ENCODE measurements at regions not wholly inside any gene's neighbourhood (a gene's known extent, or its start where the extent isn't known, plus 50 kb on each side); places are given as distances from the start of the nearest gene placed in this dataset.
"Not testable (repeated sequence)": the region's sequence is repeated elsewhere in the genome, so short reads cannot be mapped to it uniquely, and the experiment has no call there.

DNA sequence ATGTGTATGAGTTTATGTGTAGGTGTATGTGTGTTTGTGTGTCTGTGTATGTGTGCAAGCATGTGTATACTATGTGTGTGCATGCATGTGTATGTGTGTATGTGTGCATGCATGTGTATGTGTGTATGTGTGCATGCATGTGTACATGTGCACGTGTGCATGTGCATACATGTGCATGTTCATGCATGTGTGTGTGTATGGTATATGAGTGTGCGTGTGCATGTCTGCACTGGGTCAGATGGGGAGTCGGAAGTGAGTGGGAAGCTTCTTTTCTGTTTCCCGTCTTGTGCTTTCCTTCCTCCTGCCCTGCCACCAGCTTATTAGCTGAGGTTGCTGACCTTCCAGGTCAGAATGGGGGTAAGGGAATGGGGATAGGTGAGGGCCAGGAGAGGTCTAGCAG lies 174.7 kb downstream of the MAP2K4 start:
- Mint-ChIP-seq H3K4me3 (no peak overlapping the region), H3K4me1 (no peaks in the 10 kb centered on the region), H3K9me3 (peaks cover 3% of the 10 kb centered on the region), H3K27ac (no peak overlapping the region), H3K27me3 (no peaks in the 10 kb centered on the region), H3K36me3 (no peaks in the 10 kb centered on the region)
- CTCF ChIA-PET, result no interaction called here
- no peak for DNase-seq

DNA sequence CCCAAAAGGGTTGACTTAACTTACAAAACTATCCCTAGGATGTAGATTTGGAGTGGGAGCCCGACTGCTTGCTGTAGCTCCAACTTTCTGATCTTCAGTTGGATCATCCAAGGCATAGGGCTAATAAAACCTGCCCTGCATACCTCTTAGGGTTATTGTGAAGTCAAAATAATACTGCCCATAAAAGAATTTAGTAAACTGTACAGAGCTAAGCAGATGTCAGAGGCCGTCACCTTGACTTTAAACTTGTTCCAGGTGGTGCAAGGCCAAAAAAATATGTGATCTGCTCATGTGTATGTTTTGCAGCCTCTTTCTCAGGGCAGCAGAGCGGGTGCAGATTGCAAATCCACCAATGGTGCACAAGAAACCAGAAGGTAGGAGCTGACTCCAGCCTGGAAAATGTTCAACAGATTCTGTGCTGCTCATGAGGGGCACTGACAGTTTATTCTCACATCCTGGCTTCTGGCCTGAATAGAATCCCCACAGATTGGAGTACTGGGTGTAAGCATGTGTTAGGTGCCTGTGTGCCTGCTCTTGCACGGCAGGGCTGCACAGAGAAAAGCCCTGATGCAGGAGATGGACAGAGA lies 180.7 kb downstream of the MAP2K4 start:
- Mint-ChIP-seq H3K4me3 (no peak overlapping the region), H3K36me3 (no peaks in the 10 kb centered on the region), H3K27me3 (no peaks in the 10 kb centered on the region), H3K9me3 (peaks cover 2% of the 10 kb centered on the region), H3K27ac (no peak overlapping the region), H3K4me1 (no peaks in the 10 kb centered on the region)
- no peak for DNase-seq
- CTCF ChIA-PET, result no interaction called here

DNA sequence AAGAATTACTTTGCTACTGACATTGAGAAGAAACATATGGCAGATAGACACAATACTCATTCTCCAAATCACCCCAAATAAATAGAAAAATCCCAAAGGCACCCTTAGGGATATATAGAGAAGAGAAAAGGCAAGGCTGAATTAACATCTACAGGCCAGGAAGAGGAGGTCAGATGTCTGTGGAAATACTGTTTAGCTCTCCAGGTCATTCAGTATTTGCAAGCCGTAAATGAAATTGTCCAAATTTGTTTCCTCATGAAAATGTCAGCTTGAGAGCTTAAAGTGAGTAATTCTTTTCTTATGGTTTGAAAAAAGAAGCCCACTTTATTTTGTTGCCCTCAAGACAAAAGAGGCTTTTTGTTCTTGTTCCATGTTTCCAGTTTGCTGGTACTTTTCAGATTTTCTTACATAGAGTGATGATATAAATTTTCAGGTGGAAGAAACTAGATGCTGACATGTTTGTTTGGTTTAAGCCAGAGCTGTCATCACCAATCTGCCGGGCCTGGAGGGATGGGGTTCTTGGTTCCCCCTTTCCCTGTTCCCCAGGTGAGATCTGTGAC lies 189.0 kb downstream of the MAP2K4 start:
- CTCF ChIA-PET, result no interaction called here
- H3K36me3 Mint-ChIP-seq, result no peaks in the 10 kb centered on the region

DNA sequence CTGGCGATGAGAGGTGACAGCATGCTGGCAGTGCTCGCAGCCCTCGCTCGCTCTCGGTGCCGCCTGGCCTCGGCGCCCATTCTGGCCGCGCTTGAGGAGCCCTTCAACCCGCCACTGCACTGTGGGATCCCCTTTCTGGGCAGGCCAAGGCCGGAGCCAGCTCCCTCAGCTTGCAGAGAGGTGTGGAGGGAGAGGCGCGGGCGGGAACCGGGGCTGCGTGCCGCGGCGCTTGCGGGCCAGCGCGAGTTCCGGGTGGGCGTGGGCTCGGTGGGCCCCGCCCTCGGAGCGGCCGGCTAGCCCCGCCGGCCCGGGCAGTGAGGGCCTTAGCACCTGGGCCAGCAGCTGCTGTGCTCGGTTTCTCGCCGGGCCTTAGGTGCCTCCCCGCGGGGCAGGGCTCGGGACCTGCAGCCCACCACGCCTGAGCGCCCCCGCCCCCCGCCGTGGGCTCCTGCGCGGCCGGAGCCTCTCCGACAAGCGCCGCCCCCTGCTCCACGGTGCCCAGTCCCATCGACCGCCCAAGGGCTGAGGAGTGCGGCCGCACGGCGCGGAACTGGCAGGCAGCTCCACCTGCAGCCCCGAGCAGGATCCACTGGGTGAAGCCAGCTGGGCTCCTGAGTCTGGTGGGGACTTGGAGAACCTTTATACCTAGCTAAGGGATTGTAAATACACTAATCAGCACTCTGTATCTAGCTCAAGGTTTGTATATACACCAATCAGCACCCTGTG lies 200.2 kb downstream of the MAP2K4 start:
- not testable (repeated sequence) for H3K4me3 Mint-ChIP-seq

More for the DNA sequence above, 189.0 kb downstream of the MAP2K4 start:
- Mint-ChIP-seq H3K27ac (no peak overlapping the region), H3K4me1 (no peaks in the 10 kb centered on the region), H3K27me3 (no peaks in the 10 kb centered on the region), H3K9me3 (peaks cover 2% of the 10 kb centered on the region), H3K4me3 (no peak overlapping the region)
- DNase-seq, result no peak

DNA sequence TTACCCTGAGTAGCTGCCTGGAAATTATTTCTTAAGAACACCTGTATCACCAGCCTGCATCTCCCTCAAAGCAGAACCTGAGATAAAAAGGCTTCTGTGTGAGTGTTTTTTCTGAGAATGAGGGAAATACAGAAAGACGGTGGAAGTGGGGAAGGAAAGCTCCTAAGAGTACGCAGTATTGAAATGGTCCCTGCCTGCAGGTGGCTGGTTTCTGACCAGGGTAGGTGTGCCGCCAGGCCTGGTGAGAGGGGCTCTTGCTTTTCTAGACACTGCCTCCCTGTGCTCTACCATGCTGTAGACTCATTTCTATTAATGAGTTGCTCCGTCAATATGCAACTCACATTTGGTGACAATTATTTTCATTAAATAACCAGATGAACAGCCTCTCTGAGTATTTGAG lies 201.7 kb downstream of the MAP2K4 start:
- peaks cover 15% of the 10 kb centered on the region for H3K9me3 Mint-ChIP-seq
- H3K4me3 Mint-ChIP-seq, result no peak overlapping the region
- no peaks in the 10 kb centered on the region for H3K27me3 Mint-ChIP-seq

More for the DNA sequence above, 200.2 kb downstream of the MAP2K4 start:
- DNase-seq, H3K27ac Mint-ChIP-seq, CTCF ChIA-PET, H3K4me1 Mint-ChIP-seq, H3K27me3 Mint-ChIP-seq, H3K36me3 Mint-ChIP-seq: not testable (repeated sequence)
- H3K9me3 Mint-ChIP-seq, result peaks cover 12% of the 10 kb centered on the region

DNA sequence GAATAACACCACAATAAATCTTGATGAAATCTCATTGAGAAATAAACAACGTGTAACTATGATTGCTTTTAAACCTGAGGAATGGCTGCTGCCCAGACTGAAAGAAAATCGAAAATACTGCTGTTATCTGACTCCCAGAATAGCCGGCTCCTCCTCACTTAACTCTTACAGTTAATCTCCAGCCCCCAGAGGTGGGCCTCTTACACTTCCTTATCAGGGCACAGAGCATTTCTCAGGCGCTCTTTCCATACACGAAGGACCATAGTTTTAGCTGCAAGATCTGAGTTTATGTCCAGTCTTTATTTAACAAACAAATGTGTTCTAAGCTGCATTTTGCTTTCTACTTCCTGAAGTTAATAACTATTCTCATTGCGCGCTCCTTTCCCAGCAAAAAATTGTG lies 206.9 kb downstream of the MAP2K4 start:
- Mint-ChIP-seq H3K36me3 (no peaks in the 10 kb centered on the region), H3K4me3 (no peak overlapping the region), H3K27me3 (no peaks in the 10 kb centered on the region), H3K9me3 (peaks cover 7% of the 10 kb centered on the region), H3K4me1 (no peaks in the 10 kb centered on the region), H3K27ac (no peak overlapping the region)
- CTCF ChIA-PET, result no interaction called here
- no peak for DNase-seq

More for the DNA sequence above, 201.7 kb downstream of the MAP2K4 start:
- DNase-seq, result no peak
- no peaks in the 10 kb centered on the region for H3K36me3 Mint-ChIP-seq
- H3K4me1 Mint-ChIP-seq, result no peaks in the 10 kb centered on the region
- H3K27ac Mint-ChIP-seq, result no peak overlapping the region
- CTCF ChIA-PET, result no interaction called here

DNA sequence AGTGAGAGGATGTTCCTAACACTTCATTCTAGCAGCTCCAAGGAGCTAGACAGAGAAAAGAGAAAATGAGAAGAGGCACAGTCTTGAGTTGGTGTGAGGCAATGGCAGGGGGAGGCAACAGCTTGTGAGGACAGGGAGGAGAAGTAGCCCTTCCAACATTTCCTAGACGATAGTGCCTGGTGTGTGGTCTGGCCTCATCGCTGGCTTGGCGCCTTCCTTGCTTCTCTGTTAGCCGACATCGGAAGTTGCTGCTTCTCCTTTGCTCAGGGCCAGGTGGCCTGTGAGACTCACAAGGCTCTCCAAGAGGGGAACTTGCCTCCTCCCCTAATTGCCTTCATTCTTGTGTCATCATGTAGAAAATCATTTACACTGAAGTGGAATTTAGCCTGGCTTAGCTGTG lies 208.7 kb downstream of the MAP2K4 start:
- H3K36me3 Mint-ChIP-seq, result no peaks in the 10 kb centered on the region
- no peak overlapping the region for H3K27ac Mint-ChIP-seq
- CTCF ChIA-PET, result no interaction called here
- H3K27me3 Mint-ChIP-seq, result no peaks in the 10 kb centered on the region
- no peak overlapping the region for H3K4me3 Mint-ChIP-seq
- H3K4me1 Mint-ChIP-seq, result no peaks in the 10 kb centered on the region
- peaks cover 9% of the 10 kb centered on the region for H3K9me3 Mint-ChIP-seq
- DNase-seq, result no peak

DNA sequence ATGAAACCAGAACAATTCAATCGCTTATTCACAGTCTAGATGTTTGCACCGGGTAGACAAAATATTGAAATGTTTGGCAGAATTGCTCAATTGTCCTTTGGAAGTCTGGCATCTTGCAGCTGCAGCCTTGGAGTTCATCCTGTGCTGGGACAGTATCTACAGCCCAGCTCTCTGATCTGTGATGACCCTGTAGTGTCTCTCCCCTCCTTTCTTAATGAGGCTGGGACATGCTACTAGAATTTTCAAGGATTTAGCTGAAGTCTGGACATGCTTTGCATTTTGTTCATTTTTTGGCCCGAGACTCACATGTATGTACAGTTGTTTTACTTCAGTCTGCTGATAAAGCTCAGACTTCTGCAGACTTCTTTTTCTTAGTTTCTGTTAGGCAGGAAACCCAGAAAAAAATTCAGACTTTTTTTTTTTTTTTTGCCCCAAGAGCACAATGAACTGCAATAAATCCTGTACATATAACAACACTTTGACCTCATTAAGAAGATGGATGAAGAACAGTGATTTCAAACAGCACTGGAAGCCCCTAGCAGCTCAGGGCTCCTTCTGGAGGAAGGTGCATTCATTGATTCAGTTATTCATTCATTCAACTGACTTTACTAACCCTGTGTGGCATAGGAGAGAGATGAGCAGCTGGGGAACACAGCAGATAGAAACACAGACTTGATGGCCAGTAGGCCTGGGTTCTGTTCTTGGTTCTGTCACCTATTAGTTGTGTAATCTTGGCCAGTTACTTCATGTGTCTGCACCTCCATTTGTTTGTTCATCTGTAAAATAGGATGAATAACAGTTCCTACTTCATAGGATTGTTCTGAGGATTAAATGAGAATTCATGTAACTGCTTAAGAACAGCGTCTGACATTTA lies 210.0 kb downstream of the MAP2K4 start:
- no peaks in the 10 kb centered on the region for H3K36me3 Mint-ChIP-seq
- H3K4me3 Mint-ChIP-seq, result no peak overlapping the region
- no peaks in the 10 kb centered on the region for H3K4me1 Mint-ChIP-seq
- no peak for DNase-seq
- CTCF ChIA-PET, result no interaction called here
- H3K27ac Mint-ChIP-seq, result no peak overlapping the region
- H3K27me3 Mint-ChIP-seq, result no peaks in the 10 kb centered on the region
- peaks cover 10% of the 10 kb centered on the region for H3K9me3 Mint-ChIP-seq

DNA sequence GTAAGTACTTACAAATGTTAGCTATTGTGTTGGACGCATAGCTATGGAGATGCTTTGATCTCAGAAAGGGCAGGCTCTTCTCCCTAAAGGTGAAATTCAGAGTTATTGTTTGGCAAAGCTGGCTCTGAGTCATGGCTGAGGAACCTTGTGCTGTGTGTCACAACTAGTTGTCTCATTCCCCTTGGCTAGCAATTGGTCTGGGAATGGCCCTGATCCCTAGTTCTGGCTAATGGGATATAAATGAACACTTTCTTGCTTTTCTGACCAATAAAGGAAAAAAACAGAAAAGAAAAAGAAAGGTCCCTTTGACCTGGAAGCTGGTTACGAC lies 210.6 kb downstream of the MAP2K4 start:
- CTCF ChIA-PET, result no interaction called here
- Mint-ChIP-seq H3K36me3 (no peaks in the 10 kb centered on the region), H3K27me3 (no peaks in the 10 kb centered on the region), H3K4me1 (no peaks in the 10 kb centered on the region), H3K27ac (no peak overlapping the region), H3K9me3 (peaks cover 8% of the 10 kb centered on the region), H3K4me3 (no peak overlapping the region)
- DNase-seq, result no peak

DNA sequence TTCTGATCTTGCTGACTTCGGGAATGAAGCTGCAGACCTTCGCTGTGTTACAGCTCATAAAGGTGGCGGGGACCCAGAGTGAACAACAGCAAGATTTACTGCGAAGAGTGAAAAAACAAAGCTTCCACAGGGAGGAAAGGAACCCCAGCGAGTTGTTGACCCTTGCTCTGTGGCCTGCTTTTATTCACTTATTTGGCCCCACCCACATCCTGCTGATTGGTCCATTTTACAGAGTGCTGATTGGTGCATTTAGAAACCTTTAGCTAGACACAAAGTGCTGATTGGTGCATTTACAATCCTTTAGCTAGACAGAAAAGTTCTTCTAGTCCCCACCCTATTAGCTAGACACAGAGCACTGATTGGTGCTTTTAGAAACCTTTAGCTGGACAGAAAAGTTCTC lies 218.3 kb downstream of the MAP2K4 start:
- H3K27ac Mint-ChIP-seq, H3K9me3 Mint-ChIP-seq, H3K4me1 Mint-ChIP-seq, H3K36me3 Mint-ChIP-seq, H3K4me3 Mint-ChIP-seq, CTCF ChIA-PET, DNase-seq, H3K27me3 Mint-ChIP-seq: not testable (repeated sequence)

DNA sequence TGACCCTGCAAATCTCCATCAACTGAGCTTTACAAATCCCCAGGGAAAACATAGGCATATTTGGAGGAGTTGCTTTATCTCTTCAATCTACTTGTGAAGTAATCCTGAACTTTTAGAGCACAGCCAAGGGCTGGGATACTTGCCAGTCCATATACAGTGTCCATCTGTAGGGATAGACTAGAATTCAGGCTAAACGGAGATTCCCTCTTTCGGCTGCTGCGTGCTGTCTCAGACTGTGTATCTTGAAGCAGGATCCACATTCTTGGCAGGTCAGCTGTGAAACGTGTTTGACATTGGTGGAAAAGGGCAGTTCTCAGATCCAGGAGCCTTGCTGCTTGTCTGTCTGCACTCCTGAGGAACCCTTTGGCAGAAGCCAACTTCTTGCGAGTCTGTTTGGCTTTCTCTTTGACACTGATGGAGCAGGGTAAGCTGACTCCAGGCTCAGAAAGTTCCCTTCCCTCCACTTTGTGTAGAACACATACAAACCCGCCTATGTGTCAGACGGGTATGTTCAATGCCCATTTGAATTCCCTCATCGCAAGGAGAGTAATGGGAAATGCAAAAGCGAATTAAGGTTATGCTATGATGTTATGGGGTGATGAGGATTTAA lies 221.8 kb downstream of the MAP2K4 start:
- CTCF ChIA-PET, result no interaction called here
- no peaks in the 10 kb centered on the region for H3K4me1 Mint-ChIP-seq
- no peaks in the 10 kb centered on the region for H3K36me3 Mint-ChIP-seq

DNA sequence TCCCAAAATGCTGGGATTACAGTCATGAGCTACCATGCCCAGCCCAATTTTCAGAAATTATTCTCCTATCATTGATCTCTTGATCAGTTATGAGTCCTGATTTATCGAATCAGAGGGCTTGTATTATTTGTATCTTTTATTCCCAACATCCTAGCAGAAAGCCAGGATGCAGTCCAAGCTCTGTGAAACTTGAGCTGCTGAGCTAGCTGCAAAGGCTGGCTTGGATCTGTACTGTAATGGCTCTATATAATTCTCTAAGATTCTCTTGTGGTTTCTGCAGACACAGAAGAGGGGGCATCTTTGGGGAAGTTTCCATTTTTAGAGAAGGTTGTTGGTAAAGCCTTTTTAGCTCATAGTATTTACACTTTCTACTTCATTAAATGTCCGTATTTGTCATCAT lies 227.1 kb downstream of the MAP2K4 start:
- H3K4me1 Mint-ChIP-seq, result no peaks in the 10 kb centered on the region
- CTCF ChIA-PET, result no interaction called here
- no peaks in the 10 kb centered on the region for H3K36me3 Mint-ChIP-seq

More for the DNA sequence above, 221.8 kb downstream of the MAP2K4 start:
- Mint-ChIP-seq H3K9me3 (no peaks in the 10 kb centered on the region), H3K27ac (no peak overlapping the region), H3K27me3 (no peaks in the 10 kb centered on the region), H3K4me3 (no peak overlapping the region)
- DNase-seq, result no peak

DNA sequence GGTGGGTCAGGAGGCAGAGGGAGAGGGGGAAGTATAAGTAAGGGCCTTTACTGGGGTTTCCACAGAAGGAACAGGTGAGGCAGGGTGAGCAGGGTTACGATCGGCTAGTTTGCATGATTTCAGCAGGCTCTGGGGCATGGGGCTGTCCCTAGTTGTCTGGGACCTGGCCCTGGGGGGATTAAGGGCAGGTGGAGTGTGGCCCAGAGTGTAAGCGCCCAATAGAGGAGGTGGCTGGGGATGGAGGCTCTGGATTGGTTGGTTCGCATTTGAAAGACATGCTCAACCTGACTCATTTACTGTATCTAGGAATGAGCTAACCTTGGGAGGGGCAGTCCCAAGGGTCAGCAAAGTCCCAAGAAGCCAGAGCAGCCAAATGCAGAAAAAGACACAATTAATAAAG lies 230.3 kb downstream of the MAP2K4 start:
- Mint-ChIP-seq H3K4me1 (no peaks in the 10 kb centered on the region), H3K9me3 (no peaks in the 10 kb centered on the region), H3K4me3 (no peak overlapping the region), H3K27ac (no peak overlapping the region), H3K27me3 (no peaks in the 10 kb centered on the region), H3K36me3 (no peaks in the 10 kb centered on the region)
- no peak for DNase-seq
- CTCF ChIA-PET, result no interaction called here

More for the DNA sequence above, 227.1 kb downstream of the MAP2K4 start:
- H3K27ac Mint-ChIP-seq, result no peak overlapping the region
- H3K9me3 Mint-ChIP-seq, result no peaks in the 10 kb centered on the region
- no peak for DNase-seq
- no peaks in the 10 kb centered on the region for H3K27me3 Mint-ChIP-seq
- no peak overlapping the region for H3K4me3 Mint-ChIP-seq

DNA sequence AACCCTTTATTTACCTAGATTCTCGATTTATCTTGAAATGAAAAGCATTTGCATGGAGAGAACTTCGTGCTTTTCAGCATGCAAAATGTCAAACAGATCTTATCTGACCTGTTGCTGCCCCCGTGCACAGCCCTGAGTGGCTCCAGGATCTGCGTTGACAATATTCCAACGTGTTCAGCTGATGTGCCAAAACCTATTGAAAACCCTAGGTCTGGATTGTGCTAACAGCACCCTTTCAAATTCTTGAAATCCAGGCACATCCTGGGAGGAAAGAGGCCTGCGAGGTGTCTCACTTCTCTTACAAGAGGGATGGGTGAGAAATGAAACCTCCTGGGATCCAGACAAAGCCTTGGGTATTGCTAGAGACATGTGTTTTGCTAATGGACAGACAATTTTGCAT lies 231.8 kb downstream of the MAP2K4 start:
- CTCF ChIA-PET, result no interaction called here
- H3K36me3 Mint-ChIP-seq, result no peaks in the 10 kb centered on the region

More for the DNA sequence above, 231.8 kb downstream of the MAP2K4 start:
- H3K4me3 Mint-ChIP-seq, result no peak overlapping the region
- no peak for DNase-seq
- no peak overlapping the region for H3K27ac Mint-ChIP-seq
- H3K27me3 Mint-ChIP-seq, result no peaks in the 10 kb centered on the region
- H3K9me3 Mint-ChIP-seq, result no peaks in the 10 kb centered on the region
- no peaks in the 10 kb centered on the region for H3K4me1 Mint-ChIP-seq

All from activated naive CD4-positive, alpha-beta T cell treated with anti-CD3 and anti-CD28 coated beads, Interleukin-2, amount 10 ng/mL, durations not matched to agents 7 days and 5 days (primary cell).